Activated CD4-positive, CD25-positive, alpha-beta regulatory T cell treated with anti-CD3 and anti-CD28 coated beads, Interleukin-2, amount 50 U/mL, for 24 hours (primary cell): ENCODE measurements at regions not wholly inside any gene's neighbourhood (a gene's known extent, or its start where the extent isn't known, plus 50 kb on each side); places are given as distances from the start of the nearest gene placed in this dataset.
"Not testable (repeated sequence)": the region's sequence is repeated elsewhere in the genome, so short reads cannot be mapped to it uniquely, and the experiment has no call there.

Source experiments
- ATAC-seq, 2 donors: fragments of 150-1000 bp; cut with Tn5 transposase; one replicate each; pipeline ENCODE4 v1.10.0; 2021; ENCODE audit warnings: mild to moderate bottlenecking in 1 of 2, moderate library complexity in 1 of 2

DNA sequence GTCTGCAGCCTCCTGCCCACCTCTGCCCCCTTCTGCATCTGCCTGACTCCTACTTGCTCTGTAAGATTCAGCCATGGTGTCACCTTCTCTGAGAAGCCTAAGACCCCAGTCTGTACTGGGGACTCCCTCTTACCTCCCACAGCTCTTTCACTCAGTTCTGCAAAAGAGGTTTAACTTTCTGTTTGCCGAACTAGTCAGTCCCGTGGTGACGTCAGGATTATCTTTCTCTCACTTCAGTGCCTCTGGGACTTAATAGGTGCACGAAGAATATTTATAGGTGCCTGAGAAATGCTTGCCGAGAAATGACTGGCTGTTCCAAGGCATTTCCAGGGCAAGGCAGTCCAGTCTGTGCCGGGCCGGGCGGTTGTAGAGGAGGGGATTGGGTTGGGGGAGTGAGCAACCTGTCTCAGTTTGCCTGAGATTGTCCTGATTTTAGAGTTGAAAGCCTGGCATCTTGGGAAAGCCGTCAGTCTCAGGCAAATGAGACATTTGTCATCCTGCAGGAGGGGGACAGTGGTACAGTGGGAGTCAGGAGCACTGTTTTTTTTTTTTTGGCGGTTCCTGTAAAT, 227.5 kb upstream of the NPVF start:
- no peak for ATAC-seq

DNA sequence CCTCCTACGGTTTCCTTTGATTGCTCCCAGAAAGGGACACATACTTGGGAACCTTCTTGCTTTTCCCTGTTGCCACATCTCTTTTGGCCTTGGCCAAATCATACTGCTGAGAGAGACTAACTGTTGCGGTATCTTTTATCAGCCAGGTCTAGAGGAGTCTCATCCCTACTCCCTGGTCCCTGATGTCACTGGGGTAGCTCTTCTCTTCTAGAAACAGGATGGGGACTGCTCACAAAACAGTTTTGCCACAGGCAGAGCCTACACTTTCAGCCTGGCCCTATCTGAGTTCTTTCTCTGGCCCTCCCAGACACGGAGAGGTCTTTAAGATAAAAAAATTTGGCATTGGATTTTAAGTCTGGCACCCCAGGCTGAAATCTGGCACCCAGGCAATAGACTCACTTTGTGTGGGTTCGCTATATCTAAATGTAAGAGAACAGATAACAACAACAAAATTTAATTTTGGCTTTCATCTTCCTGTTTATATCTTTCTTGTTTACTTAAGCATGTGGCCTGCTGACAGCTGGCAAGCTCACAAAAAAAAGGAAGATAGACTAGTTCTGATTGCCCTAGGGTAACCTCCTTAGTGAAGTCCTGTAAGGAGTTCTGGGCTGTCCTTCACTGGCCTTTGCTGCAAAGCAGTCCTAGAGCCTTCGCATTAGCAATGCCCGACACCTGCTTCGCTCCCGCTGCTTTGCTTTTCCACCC, 228.3 kb upstream of the NPVF start:
- no peak for ATAC-seq

DNA sequence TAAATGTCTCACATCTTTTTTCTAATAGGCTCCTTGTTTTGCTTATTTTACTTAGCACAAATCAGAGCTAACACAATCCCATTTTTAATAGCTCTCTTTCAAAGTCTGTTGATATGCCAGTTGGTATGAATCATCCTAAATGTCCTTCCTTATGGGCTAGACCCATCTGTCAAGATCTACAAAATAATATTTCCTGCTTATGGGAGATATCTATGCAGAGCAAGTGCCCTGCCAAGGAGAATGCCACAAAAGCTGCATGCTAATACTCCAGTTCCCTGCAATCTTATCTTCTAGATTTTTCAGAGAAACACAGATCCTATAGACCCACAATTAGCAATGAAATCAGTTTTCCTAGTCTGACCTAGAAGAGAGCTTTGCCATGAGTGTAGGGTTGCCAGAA, 230.8 kb upstream of the NPVF start:
- no peak for ATAC-seq

DNA sequence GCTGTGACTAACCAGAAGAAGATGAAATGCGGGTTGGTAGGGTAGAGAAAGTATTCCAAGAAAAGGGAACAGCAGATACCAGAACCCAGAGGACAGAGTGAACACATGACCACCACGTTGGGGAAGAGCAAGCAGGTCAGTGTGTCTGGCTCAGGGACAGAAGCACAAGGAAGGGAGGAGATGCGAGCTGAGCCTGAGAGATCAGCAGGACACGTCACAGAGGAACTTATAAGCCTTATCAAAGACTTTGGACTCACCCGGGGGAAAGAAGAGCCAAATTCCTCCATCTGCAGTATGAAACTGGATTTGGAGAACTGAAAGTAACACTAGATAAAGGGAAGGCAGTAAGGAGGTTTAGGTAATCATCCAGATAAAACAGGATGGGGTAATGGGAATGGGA, 232.1 kb upstream of the NPVF start:
- no peak for ATAC-seq

DNA sequence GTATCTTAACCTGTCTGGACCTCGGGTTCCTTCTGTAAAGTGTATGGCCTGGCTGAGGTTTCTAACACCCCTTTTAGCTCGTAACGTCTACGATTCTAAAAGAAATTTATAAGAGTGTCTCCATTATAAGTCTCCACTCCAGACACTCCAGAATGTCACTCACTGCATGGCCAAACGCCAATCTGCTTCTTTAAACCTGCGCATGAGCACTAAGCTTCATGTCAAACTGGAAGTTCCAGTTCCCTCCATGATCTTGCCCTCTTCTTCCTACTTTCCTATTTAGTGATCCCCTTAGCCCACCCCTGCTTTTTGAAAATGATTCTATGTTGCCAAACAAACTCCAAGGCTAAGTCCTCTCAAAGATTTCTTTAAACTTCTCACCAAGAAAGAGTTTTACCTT, 241.4 kb upstream of the NPVF start:
- ATAC-seq: no peak

DNA sequence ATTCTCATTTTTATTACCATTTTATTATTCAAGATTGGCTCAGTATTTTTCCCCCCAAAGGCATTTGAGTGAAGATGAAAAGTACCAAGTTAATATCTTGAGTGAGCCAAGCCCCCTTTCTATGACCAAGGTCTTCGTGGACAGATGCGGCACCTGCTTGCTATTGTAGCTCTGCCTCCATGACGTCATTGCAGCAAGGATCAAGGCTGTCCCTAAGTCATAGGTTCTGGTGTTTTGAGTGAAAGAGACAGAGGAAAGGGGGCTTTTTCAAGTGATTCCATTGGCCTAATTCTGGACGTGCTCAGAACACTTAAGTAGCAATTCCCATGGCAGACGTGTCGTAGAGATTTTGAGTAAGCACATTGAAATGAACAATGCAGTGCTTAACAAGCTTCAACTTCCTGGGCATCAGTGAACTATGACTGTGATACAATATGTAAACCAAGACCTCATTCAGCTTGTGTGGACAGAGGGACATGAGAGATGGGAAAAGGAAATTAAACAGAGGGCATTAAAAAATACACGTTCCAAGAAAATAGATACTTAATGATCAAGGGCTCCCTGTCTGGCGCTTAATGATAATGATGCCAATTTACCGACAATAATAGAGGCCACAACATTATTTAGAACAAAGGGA, 248.7 kb upstream of the NPVF start:
- ATAC-seq: no peak

DNA sequence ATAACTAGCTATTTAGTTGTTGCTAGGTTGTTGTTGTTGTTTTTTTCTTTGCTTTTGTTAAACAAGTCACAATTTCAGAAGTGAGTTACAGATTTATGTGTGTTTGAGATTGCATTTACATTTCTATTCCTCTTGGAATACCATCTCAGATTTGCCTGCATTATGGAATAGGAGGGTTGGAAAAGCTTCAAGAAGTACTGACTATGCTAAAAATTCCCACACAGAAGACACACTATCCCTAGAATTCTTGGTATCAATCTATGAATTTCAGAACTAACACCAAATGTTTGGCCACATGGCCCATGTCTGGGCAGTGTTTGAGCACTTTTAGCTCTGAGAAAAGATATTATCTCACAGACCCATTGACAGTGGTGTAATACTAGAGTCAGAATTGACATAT, 249.9 kb upstream of the NPVF start:
- not testable (repeated sequence) for ATAC-seq

DNA sequence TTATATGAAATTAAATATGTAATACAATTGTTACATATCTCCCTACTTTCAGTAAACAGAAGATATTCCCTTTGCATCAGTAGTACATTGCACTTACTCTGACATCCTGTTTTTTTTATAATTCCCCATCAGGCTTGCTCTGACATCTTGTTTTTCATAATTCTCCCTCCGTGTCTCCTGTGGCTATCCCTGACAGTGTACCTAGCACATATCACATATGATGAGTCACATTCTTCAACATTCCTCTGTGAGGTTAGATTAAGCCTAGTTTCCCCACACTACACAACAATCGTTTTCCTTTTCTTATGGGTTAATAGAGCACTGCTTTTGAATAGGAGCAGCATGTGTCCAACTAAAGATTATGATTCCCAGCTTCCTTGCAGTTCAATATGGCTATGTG, 250.6 kb upstream of the NPVF start:
- ATAC-seq: no peak

DNA sequence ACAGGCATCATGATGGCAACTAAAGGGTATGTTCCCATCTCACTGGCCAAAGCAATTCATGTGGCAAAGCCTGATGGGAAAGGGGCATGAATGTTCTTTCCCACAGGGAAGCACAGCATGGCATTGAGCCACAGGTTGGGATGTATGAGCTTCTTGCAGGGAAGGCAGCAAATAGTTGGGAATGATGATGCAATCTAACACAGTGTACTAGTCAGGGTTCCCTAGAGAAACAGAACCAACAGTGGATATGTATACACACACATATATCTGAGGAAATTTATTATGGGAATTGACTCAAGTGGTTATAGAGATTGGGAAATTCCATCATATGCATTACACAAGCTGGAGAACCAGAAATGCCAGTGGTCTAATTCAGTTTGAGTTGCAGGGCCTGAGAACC, 253.6 kb upstream of the NPVF start:
- ATAC-seq: no peak

DNA sequence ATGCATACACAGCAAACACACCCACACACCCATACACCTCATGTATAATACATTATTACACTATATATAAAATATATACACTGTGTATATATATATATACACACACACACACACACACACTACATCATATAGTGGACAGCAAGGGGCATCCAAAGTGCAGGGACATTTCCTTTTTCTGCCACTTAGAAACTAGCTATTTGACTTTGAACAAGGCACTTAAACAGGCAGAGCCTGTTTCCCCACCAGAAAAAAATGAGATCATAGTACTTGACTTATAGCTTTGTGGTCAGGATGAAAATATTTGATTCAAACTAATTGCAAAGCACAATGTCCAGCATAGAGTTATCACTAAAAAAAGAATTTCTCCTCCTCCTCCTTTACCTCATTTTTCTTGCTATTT, 254.3 kb upstream of the NPVF start:
- no peak for ATAC-seq

DNA sequence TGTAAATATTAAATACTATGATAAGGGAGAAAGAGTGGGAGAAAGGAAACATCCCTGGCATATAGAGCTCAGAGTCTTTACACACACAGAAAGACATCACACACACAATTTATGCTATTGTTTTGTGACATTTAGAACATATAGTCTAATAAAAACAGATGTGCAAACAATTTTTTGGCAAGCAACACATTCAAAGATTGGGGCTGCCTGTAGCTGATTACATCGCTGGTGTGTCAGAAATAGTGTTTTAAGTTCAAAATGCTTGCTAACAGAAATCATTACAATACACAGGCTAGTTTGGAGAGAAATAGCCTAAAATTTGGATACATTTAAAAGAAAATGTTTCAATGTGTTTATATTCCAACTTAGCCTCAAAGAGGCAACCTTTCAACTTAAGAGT, 256.7 kb upstream of the NPVF start:
- ATAC-seq: no peak

DNA sequence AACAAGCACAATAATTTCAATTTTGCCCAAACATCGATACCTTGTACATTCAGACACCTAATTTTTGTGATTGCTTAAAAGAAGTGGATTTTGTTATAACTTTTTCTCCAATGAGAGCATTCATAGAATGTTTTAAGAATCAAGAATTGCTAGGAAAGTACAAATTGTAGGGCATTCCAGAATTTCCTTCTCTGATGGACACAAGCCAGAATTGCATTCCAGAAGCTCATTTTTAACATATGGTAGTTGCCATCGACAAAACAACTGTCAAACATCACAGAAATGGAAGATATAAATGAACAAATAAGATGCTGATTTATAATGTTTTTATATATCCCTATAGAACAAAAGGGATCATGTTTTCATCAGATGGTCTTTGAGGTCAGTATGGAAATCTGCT, 258.4 kb upstream of the NPVF start:
- ATAC-seq: no peak

DNA sequence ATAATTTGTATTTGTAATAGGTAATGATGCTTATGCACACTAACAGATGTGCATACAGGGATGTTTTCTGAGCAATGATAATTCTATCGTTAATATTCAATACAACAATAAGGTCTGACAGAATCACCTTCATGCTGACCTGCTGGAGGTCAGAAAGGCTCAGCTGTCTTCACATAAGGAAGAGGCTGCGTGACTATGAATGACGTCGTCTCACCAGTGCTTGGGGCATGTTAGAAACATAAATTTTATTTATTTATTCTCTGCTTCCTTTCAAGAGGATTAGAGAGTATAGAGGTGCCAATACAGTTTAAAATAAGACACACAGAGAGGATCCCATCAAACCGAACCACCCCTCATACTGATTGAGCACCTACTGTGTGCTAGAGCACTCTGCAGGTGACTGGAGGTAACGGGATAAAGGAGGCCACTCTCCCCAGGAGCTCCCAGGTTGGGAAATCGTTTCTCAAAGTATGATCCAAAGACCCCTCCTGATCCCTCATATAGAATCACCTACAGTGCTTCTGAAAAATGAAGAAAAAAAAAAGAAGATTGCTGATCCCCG, 265.6 kb upstream of the NPVF start:
- ATAC-seq: no peak

DNA sequence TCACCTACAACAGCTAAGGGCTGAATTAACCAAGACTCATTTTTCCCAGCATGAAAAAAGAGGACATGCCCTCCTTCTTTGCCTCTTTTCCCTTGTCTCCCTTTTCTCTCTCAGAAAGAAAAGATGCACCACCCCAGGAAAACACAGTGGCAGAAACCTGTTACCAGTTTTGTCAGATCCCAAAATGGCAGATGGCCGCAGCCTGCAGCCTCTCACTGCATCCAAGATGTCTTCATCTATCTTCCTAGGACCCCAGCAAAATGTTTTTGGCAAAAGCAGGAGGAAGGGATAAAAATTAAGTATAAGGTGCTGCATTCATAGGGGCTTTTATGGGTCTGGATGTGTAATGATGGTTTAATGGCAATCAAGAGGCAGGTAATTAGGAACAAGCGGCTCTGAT, 266.6 kb upstream of the NPVF start:
- no peak for ATAC-seq

DNA sequence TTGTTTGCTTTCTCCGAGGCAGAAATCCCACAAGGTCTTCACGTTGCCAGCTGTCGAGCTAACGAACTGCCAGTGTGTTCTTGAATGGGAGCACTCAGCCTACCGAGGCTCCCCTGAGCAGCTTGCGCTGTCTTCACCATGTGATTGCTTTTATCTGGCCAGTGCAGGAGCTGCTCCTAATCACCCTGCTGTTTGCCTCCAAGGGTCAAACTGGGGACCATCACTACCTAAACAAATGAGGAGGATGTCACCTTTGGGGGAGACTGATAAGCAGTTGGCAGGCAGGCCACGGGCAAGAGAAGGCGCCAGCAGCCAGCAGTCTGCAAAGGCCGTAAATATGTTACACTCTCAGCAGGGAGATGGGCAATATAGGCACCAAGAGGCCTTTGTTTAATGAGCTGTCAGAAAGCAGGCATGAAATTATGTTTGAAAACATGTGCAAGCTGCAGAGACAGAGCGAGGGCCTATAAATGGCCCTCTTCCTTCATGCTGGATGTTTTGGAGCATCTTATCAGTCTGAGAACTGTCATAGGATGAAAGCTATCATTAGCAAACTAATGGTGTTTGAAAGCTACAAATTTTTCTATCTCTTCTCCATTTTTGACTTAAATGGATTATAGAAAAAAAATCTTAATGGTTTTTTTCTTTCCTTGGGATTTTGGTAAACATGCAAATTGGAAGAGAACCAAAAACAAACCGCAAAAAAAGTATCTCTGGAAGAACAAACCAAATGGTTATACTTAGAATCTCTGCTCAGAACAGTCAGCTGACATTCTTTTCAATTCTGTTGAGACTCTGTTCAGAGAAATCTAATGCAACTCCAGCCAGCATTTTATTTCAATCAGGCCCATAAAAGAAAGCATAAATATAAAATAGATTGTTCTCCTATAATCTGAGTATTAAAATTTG, 267.3 kb upstream of the NPVF start:
- ATAC-seq: no peak

DNA sequence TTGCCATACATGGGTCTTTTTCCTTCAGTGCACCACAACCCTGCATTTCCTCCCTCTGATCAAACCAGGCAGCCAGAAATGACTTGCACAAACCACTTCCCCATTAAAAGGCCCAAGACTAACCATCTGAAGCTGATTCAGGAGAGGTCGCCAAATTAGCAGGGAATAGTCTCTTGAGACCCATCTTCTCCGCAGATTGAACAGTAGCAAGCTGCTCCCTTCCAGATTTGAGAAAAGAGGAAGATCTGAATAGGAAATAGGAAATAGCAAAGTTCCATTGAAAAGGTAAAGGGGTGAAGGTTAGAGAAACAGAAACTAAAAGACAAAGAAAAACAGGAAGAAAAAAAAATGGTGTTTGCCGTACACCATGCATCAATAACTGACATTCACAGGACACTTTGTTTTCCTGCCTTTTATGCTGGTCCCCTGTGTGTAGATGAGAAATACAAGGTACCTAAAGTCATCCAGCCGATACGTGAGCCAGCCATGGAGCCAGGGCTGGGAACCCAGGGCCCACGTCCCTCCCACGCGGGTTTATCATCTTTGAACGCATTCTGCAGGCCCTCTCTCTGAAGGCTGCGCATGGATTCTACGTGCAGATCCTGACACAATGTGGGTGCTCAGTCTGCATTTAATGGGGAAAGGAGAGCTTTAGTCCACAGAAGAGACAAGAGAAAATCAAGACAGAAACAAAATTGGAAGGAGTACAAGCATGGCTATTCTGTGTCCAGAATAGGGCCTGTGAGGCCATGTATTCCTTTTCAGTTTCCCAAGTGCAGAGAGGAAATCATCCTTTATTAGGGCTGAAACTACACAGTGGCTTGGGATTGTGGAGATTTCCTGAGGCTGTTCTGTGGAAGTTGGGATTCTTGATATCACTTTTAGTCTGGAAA, 268.4 kb upstream of the NPVF start:
- ATAC-seq: no peak

DNA sequence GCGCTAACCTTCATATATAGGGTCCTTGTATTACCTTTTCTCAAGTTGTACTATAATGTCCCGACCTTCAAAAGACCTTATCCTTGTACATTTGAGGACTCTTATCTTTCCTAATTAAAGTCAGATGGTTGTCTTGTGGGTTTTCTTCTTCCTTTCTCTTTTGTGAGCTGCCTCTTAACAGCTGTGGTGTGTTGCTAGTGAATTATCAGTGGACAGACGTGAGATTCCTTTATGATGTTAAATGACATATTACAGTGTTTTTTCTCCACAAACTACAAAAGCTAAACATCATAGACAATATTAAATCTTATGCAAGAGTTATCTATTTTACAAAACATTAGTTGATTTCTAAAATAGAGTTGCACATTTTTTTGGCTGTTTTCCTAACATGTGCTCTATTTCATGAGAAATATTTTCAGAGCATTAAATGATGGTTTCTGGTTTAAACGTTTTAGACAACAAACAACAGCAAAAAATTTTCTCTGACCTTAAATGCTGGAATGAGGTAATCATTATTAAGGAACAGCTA, 272.2 kb upstream of the NPVF start:
- no peak for ATAC-seq

DNA sequence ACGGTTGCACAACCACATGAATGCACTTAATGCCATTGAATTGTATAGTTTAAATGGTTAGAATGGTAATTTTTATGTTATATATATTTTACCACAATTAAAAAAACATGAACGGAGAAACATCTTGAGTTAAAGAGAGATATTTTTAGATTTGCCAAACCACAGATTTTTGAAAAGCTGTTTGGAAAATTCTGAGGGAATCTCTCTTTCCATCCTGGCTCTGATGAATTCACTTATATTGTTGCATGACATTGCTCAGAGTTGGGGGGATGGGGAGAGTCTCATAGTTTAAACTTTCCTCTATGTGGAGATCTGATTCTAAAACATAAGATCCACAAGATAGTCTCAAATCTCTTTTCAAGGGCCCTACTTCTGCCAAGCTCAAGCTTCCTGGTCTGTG, 275.0 kb upstream of the NPVF start:
- ATAC-seq: no peak

DNA sequence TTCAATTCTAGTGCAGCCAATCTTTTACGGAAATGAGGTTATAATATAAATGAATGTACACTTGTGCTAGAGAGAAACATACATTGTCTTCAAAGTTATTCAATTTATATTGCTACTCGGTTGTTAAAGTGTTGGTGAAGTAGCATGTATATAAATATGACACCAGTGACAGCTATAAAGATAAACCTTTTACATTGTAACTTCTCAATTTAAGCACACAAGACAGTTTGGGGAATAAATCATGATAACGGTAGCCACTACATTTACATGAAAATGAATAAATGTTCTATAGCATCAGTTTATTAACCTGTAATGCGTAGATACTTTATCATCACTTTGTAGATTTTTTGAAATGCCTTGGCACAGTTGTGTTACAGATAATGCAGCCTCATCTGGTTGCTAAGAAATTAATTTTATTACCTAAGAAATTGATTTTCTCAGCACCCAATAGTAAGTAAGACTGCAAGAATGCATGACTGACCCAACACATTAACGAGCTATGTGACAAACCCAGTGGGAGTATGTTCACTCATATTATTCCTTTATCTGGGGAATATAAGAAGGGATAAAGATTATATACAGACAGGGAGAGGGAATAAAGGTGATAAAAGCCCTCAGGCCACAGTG, 283.9 kb upstream of the NPVF start:
- ATAC-seq: no peak

DNA sequence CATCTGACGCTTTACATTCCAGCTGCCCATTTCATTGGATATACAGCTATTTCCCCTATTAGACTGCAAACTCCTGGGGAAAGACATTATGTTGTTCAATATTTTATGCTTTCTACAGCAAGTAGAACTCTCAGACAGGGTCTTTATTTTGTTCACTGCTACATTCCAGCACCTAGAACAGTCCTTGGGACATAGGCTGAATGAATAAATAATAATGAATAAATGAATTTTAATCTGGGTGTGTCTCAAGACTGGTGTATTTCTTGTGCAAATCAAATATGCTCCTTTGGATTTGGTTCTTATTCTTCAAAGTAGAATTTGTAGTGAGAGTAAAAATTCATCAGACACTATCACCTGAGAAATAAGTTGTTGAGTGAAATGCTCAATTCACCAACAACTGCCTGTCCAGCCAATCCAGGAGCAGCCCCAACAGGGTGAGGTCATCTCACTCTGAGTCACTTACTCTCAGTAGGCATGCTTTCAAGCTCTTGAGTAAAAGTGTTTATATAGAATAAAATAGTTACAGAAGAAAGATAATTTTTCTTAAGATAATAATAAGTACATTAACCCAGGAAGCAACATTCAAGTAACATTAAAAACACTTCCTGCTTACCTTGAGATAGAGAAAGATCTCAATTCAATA, 287.5 kb upstream of the NPVF start:
- peak; percentile 58 to 64 for ATAC-seq

DNA sequence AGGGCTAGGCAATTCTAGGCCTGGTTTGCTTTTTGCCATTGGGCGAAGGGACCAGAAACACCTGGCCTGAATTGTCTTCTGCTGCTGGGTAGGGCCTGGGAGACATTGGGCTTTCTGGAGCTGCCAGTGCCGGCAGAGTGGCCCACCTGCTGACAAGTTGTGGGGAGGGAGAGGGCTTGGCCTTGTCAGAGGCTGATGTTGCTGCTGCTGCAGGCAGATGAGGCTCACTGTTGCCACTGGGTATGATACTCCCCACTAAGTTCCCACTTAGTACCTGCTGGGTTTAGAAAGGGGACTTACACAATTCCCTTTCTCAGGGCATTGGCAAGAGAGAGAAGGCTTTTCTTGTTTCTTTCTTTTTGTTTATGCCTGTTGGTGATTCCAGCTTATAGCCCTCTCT, 289.6 kb upstream of the NPVF start:
- no peak for ATAC-seq
